Loucy (cell line): ENCODE measurements at regions not wholly inside any gene's neighbourhood (a gene's known extent, or its start where the extent isn't known, plus 50 kb on each side); places are given as distances from the start of the nearest gene placed in this dataset.

Source experiments
- H2AFZ ChIP-seq: fragments of 200-600 bp; sonication (generic); 2 replicates; pipeline ENCODE4 v1.6.0; 2016; ENCODE audit warnings: antibody characterized with exemption, mild to moderate bottlenecking, low read length, moderate library complexity
- H3F3A ChIP-seq: fragments of 200-600 bp; 2 replicates; pipeline ENCODE4 v1.6.0; 2016; ENCODE audit warnings: antibody characterized with exemption, low read depth, mild to moderate bottlenecking
- H3K27me3 ChIP-seq: fragments of 200-600 bp; sonication (generic); 2 replicates; pipeline ENCODE4 v1.6.1; 2014; ENCODE audit warnings: low read length, mild to moderate bottlenecking; ENCODE audit not compliant: insufficient read depth, poor library complexity, severe bottlenecking
- H3K36me3 ChIP-seq: fragments of 200-600 bp; sonication (generic); 2 replicates; pipeline ENCODE4 v1.6.1; 2016; ENCODE audit warnings: low read length; ENCODE audit not compliant: insufficient read depth
- H3K4me1 ChIP-seq: fragments of 200-600 bp; sonication (generic); 2 replicates; pipeline ENCODE4 v1.5.1; 2014; ENCODE audit warnings: low read length, mild to moderate bottlenecking; ENCODE audit not compliant: insufficient read depth, poor library complexity, severe bottlenecking
- H3K4me2 ChIP-seq: fragments of 200-600 bp; sonication (generic); 2 replicates; pipeline ENCODE4 v1.6.0; 2014; ENCODE audit warnings: antibody characterized with exemption, low read length, low read depth, mild to moderate bottlenecking; ENCODE audit not compliant: poor library complexity, severe bottlenecking
- H3K4me3 ChIP-seq: fragments of 200-600 bp; sonication (generic); 2 replicates; pipeline ENCODE4 v1.5.1; 2014; ENCODE audit warnings: low read length, mild to moderate bottlenecking, mixed read lengths; ENCODE audit not compliant: poor library complexity, severe bottlenecking
- H3K79me2 ChIP-seq: fragments of 200-600 bp; sonication (generic); 2 replicates; pipeline ENCODE4 v1.6.1; 2014; ENCODE audit warnings: low read length; ENCODE audit not compliant: insufficient read depth
- H3K9ac ChIP-seq: fragments of 200-600 bp; sonication (generic); 2 replicates; pipeline ENCODE4 v1.6.0; 2014; ENCODE audit warnings: mild to moderate bottlenecking, low read depth, low read length, moderate library complexity; ENCODE audit not compliant: poor library complexity, severe bottlenecking
- H3K9me2 ChIP-seq: fragments of 200-600 bp; sonication (generic); replicated peaks from 2 replicates; pipeline ENCODE4 v1.6.1; 2016; ENCODE audit warnings: low read depth, low read length, mixed read lengths
- H3K9me3 ChIP-seq: fragments of 200-600 bp; sonication (generic); 2 replicates; pipeline ENCODE4 v1.6.1; 2014; ENCODE audit warnings: mild to moderate bottlenecking, antibody characterized with exemption, low read length, low read depth; ENCODE audit not compliant: insufficient read depth
- H4K20me1 ChIP-seq: fragments of 200-600 bp; sonication (generic); 2 replicates; pipeline ENCODE4 v1.6.0; 2014; ENCODE audit warnings: antibody characterized with exemption, low read length, mild to moderate bottlenecking; ENCODE audit not compliant: insufficient read depth, poor library complexity, severe bottlenecking
- CTCF ChIP-seq: fragments of 200-600 bp; sonication (generic); conservative IDR thresholded peaks from 2 replicates; pipeline ENCODE4 v1.5.1; 2014; ENCODE audit warnings: mild to moderate bottlenecking, antibody characterized with exemption, low read length
- EZH2phosphoT487 ChIP-seq: fragments of 200-600 bp; IDR thresholded peaks from 2 replicates; pipeline ENCODE4 v1.6.1; 2018; ENCODE audit warnings: antibody characterized with exemption, mild to moderate bottlenecking, moderate library complexity, borderline replicate concordance

- H3K4me1 ChIP-seq = no peaks in the 10 kb centered on the region
- no peaks in the 10 kb centered on the region for H3K9me2 ChIP-seq
- no peaks in the 10 kb centered on the region for H3K79me2 ChIP-seq
- H3K27me3 ChIP-seq = no peaks in the 10 kb centered on the region
- no peaks in the 10 kb centered on the region for H4K20me1 ChIP-seq
- no peaks in the 10 kb centered on the region for H3K9me3 ChIP-seq
- H3F3A ChIP-seq = no peaks in the 10 kb centered on the region
- no peak overlapping the region for H3K9ac ChIP-seq
- no peak overlapping the region for H3K4me2 ChIP-seq
- no peaks in the 10 kb centered on the region; the same call in 1 of the 2 replicates for H3K36me3 ChIP-seq
- no peak overlapping the region for H2AFZ ChIP-seq
- H3K4me3 ChIP-seq = no peak overlapping the region
- TF ChIP-seq CTCF (no peak), EZH2phosphoT487 (no peak)
Measured at GRCh38 chr2:144131042-144131441, 388.9 kb downstream of the ZEB2 start.

DNA sequence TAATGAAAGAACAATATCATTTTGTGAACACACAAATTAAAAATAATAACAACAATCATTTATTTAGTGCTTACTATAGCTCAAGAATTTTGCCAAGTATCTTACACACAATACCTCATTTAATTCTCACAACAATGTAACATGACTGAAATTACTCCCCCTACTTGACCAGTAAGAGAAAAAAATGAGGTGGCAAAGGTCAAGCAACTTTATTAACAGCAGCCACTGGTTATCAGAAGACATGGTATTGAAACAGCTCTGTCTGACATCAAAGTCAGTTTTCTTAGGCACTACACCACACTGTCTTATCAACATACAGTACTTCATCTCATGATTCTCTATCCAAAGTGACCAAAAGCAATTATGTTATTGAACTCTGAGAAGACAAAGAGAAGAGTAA, 389.4 kb downstream of the ZEB2 start:
- Histone ChIP-seq H3K9me3 (no peaks in the 10 kb centered on the region), H2AFZ (no peak overlapping the region), H3K4me2 (no peak overlapping the region), H3K36me3 (no peaks in the 10 kb centered on the region; the same call in 1 of the 2 replicates), H3K27me3 (no peaks in the 10 kb centered on the region), H3K9me2 (no peaks in the 10 kb centered on the region), H3K4me3 (no peak overlapping the region), H3K79me2 (no peaks in the 10 kb centered on the region), H3K9ac (no peak overlapping the region), H4K20me1 (no peaks in the 10 kb centered on the region), H3K4me1 (no peaks in the 10 kb centered on the region), H3F3A (no peaks in the 10 kb centered on the region)
- no peak for TF ChIP-seq CTCF
- TF ChIP-seq EZH2phosphoT487 = no peak

DNA sequence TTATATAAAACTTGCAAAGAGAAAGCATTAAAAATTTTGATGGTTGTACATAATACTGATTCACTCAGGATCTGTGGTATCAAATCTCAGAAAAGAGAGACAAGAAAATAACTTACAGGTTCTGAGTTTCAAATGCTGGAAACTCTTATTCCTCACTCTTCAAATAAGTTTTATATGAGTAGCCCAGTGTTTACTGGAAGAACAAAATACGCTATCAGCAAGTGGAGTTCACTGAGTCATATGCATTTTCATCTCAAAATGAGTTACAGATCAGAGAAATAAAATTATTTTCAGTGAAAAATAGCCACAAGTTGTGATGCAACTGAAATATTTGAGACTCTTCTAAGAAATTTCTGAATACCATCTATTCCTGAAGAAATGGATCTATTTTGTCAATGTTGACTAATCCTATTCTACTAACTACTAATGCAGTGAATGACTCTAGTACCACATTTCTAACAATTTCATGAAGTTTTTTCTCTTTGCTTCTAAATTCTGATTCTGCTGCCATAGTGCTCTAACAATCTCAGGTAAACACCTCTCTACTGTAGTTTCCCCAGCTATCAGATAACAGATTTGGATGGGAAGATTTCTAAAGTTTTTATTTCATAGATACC, 391.7 kb downstream of the ZEB2 start:
- Histone ChIP-seq H3K4me2 (no peak overlapping the region), H3K9me3 (no peaks in the 10 kb centered on the region), H3K27me3 (no peaks in the 10 kb centered on the region), H4K20me1 (no peaks in the 10 kb centered on the region), H3F3A (no peaks in the 10 kb centered on the region), H3K36me3 (no peaks in the 10 kb centered on the region; the same call in 1 of the 2 replicates), H2AFZ (no peak overlapping the region), H3K4me1 (no peaks in the 10 kb centered on the region), H3K79me2 (no peaks in the 10 kb centered on the region), H3K9me2 (no peaks in the 10 kb centered on the region), H3K4me3 (no peak overlapping the region), H3K9ac (no peak overlapping the region)
- no peak for TF ChIP-seq EZH2phosphoT487
- TF ChIP-seq CTCF = no peak
